Brain microvascular endothelial cell (primary cell): ENCODE measurements at regions not wholly inside any gene's neighbourhood (a gene's known extent, or its start where the extent isn't known, plus 50 kb on each side); places are given as distances from the start of the nearest gene placed in this dataset.

Experiments used
- DNase-seq: peaks from one replicate; pipeline ENCODE4 v3.0.0-alpha.2; 2020
- H3K27ac ChIP-seq: fragments of 250-450 bp; sonication (Bioruptor Pico); 2 replicates; pipeline ENCODE4 v1.5.1; 2020; ENCODE audit warnings: mild to moderate bottlenecking, moderate library complexity
- H3K27me3 ChIP-seq: fragments of 250-450 bp; sonication (Bioruptor Pico); replicated peaks from 2 replicates; pipeline ENCODE4 v1.5.1; 2020; ENCODE audit warnings: mild to moderate bottlenecking
- H3K36me3 ChIP-seq: fragments of 250-450 bp; sonication (Bioruptor Pico); replicated peaks from 2 replicates; pipeline ENCODE4 v1.5.1; 2020; ENCODE audit warnings: mild to moderate bottlenecking
- H3K4me3 ChIP-seq: 2 replicates; pipeline ENCODE4 v1.5.1; 2011; ENCODE audit warnings: low read depth, mild to moderate bottlenecking, control low read depth, low read length, moderate library complexity
- in situ Hi-C: cut with HindIII; loops from 2 replicates; pipeline ENCODE4 v1.10.0; 2017; ENCODE audit warnings: low sequenced_read_pairs, low pct_ligation_motif_present
- TF ChIP-seq, protein P1 (sequence below): IDR thresholded peaks from 2 replicates; pipeline ENCODE4 v1.5.1; 2011; ENCODE audit warnings: low read depth, mild to moderate bottlenecking, moderate library complexity, low read length, control low read depth, inconsistent platforms; ENCODE audit errors: missing control alignments

DNA sequence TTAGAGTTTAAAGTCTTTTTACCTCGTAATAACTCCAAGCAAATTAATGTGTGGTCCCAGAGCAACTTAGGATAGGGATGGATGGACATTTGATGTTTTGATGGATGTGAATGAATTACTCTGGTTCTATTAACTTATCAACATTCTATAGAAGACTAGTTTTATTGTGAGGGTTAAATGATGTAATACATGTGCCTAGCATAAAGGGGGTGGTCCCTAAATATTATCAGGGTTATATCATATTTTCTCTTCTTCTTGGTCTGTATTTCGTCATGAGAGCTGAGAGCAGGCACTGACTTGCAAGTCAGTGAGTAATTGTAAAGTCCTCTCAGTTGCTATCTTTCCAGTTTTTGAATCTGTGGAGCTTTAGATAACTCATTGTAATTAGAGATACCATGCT, 219.3 kb downstream of the GATA3 start:
- no peaks in the 10 kb centered on the region for H3K36me3 ChIP-seq
- H3K27me3 ChIP-seq, result no peaks in the 10 kb centered on the region
- in situ Hi-C loops, result no loop called here
- no peak overlapping the region for H3K27ac ChIP-seq
- no peak for DNase-seq
- TF ChIP-seq, protein P1, sequence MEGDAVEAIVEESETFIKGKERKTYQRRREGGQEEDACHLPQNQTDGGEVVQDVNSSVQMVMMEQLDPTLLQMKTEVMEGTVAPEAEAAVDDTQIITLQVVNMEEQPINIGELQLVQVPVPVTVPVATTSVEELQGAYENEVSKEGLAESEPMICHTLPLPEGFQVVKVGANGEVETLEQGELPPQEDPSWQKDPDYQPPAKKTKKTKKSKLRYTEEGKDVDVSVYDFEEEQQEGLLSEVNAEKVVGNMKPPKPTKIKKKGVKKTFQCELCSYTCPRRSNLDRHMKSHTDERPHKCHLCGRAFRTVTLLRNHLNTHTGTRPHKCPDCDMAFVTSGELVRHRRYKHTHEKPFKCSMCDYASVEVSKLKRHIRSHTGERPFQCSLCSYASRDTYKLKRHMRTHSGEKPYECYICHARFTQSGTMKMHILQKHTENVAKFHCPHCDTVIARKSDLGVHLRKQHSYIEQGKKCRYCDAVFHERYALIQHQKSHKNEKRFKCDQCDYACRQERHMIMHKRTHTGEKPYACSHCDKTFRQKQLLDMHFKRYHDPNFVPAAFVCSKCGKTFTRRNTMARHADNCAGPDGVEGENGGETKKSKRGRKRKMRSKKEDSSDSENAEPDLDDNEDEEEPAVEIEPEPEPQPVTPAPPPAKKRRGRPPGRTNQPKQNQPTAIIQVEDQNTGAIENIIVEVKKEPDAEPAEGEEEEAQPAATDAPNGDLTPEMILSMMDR, result no peak
- no peak overlapping the region for H3K4me3 ChIP-seq

DNA sequence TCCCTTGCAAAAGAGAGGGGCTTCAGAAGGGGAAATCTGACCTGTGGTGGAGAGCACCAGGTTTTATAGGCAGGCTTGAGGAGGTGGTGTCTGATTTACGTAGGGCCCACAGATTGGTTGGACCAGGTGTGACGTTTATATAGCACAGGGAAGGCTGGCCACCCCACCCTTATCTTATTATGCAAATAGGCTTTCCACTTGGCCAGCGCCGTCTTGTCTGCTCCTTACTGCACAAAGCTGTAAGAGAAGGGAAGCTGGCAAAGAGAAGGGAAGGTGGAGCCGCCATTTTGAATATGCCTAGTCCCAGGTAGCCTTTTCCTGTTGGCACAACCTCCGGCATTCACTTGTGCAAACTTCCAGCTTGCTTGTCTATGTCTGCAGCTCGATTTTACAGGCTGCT, 221.4 kb downstream of the GATA3 start:
- Histone ChIP-seq H3K27me3 (no peaks in the 10 kb centered on the region), H3K4me3 (no peak overlapping the region), H3K36me3 (no peaks in the 10 kb centered on the region), H3K27ac (no peak overlapping the region)
- TF ChIP-seq, protein P1, result no peak
- DNase-seq, result no peak
- in situ Hi-C loops, result no loop called here

DNA sequence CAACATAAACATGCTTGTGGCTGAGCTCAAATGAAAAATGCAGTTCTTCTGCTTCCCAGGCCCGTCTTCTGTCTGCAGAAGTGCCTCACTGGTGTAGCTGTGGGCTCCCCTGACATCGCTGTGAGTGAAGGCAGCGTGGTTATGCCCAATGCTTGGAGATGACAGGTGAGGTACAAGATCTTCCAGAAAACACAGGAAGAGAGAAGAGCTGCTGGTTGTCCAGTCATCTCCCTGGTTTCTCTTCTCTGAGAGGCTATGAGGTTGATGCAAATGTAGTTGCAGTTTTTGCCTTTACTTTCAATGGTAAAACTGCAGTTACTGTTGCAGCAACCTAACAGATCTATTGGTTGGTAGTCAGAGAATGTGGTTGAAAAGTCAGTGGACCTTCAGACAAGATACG, 223.6 kb downstream of the GATA3 start:
- DNase-seq, result no peak
- H3K27me3 ChIP-seq, result no peaks in the 10 kb centered on the region
- H3K27ac ChIP-seq, result no peak overlapping the region
- H3K4me3 ChIP-seq, result no peak overlapping the region
- in situ Hi-C loops, result no loop called here
- TF ChIP-seq, protein P1, result no peak
- H3K36me3 ChIP-seq, result no peaks in the 10 kb centered on the region

DNA sequence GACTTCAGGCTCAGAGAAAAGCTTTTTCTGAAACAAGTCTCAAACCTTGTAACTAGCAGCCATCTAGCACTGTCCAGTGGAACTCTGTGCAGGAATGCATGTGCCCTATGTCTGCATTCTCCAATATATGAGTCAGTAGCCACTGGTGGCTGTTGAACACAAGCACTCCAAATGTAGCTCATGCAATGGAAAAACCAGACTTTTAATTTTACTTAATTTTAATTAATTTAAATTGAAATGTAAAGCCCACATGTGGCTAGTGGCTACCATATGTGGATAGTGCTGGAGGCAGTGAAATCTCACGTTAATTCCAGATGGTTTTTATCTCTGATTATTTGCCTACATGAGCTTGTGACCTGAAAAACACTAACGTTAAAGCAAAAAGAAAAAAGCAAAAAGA, 225.1 kb downstream of the GATA3 start:
- H3K27me3 ChIP-seq, result no peaks in the 10 kb centered on the region
- in situ Hi-C loops, result no loop called here
- TF ChIP-seq, protein P1, result no peak
- H3K36me3 ChIP-seq, result no peaks in the 10 kb centered on the region
- no peak overlapping the region for H3K4me3 ChIP-seq
- peak; percentile 1 for DNase-seq
- no peak overlapping the region for H3K27ac ChIP-seq

DNA sequence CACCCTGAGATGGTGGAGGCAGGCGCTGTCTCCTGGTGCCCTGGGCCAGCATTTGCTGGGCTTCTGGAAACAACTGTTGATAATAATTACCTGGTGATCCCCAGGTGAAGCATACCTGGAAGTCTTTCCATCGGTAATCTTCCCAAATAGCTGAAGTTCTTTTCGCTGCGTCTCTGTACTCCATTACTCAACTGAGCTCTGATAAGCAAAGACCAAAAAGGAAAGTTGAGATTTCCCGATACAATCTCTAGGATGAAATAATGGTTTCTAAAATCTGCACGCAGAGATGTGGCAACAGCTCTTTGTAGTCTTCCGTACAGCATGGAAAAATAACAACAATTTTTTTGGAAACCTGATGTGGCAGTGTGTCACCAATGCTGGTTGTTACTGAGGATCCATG, 226.5 kb downstream of the GATA3 start:
- no peaks in the 10 kb centered on the region for H3K36me3 ChIP-seq
- DNase-seq, result no peak
- H3K27me3 ChIP-seq, result no peaks in the 10 kb centered on the region
- no peak overlapping the region for H3K27ac ChIP-seq
- TF ChIP-seq, protein P1, result no peak
- no peak overlapping the region for H3K4me3 ChIP-seq
- in situ Hi-C loops, result no loop called here

DNA sequence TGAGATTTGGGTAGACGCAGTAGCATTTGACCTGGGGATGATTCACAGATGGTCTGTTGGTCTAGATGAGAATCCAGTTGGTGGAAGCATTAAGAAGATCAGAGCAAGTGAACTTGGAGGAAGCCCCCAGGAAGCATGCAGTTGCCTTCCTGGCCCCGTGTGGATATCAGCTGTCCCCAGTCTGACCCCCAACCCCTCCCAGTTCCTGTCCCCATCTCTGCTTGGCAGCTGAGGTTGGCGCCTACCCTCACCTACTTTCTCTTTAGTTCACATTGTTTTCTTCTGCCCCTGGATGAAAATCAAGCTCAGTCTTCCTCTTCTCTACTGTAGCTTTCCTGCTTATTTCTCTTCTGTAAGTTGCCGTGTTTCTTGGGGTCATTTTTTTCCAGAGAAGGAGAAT, 227.9 kb downstream of the GATA3 start:
- no peak overlapping the region for H3K4me3 ChIP-seq
- DNase-seq, result no peak
- in situ Hi-C loops, result no loop called here

More for the DNA sequence above, 227.9 kb downstream of the GATA3 start:
- TF ChIP-seq, protein P1, result no peak
- Histone ChIP-seq H3K27me3 (no peaks in the 10 kb centered on the region), H3K36me3 (no peaks in the 10 kb centered on the region), H3K27ac (no peak overlapping the region)
